PC-9 (cell line): ENCODE measurements at regions not wholly inside any gene's neighbourhood (a gene's known extent, or its start where the extent isn't known, plus 50 kb on each side); places are given as distances from the start of the nearest gene placed in this dataset.

Experiments used
- BruUV-seq: library from RNA; stranded (reverse); fragments of 400-500 nt; replicated peaks from 2 replicates; lab custom pipeline; 2021; lab: Mats Ljungman, UMichigan
- CTCF ChIA-PET: fragments of 300-600 bp; sonication (Branson Sonifier 250); formaldehyde crosslinking; loops from one replicate; lab custom pipeline; 2022; ENCODE audit warnings: antibody characterized with exemption; lab: Charles Lee
- POLR2A ChIA-PET: fragments of 300-600 bp; sonication (Branson Sonifier 250); formaldehyde crosslinking; loops from one replicate; lab custom pipeline; 2022; ENCODE audit warnings: antibody characterized with exemption; ENCODE audit not compliant: unreplicated experiment; lab: Charles Lee
- DNase-seq, 2 experiments: peaks; one replicate each; pipeline versions ENCODE4 v3.0.0 to v3.0.0-alpha.2; 2015 to 2022; ENCODE audit warnings: mixed read lengths in 1 of 2
- H2AFZ ChIP-seq: fragments of 200-600 bp; sonication (generic); 2 replicates; pipeline ENCODE4 v1.8.1; 2017; ENCODE audit warnings: antibody characterized with exemption
- H3F3A ChIP-seq: fragments of 200-600 bp; sonication (generic); 2 replicates; pipeline ENCODE4 v1.8.1; 2017; ENCODE audit warnings: antibody characterized with exemption, mild to moderate bottlenecking, low read depth; ENCODE audit not compliant: insufficient read depth
- H3K27ac ChIP-seq: fragments of 200-600 bp; sonication (generic); 2 replicates; pipeline ENCODE4 v1.6.1; 2016; ENCODE audit warnings: mixed run types
- H3K27me3 ChIP-seq: fragments of 200-600 bp; sonication (generic); 2 replicates; pipeline ENCODE4 v1.6.1; 2016; ENCODE audit warnings: low read depth, mixed run types; ENCODE audit not compliant: insufficient read depth
- H3K36me3 ChIP-seq: fragments of 200-600 bp; sonication (generic); 2 replicates; pipeline ENCODE4 v1.6.1; 2016; ENCODE audit warnings: low read depth, mixed run types
- H3K4me1 ChIP-seq: fragments of 200-600 bp; sonication (generic); replicated peaks from 2 replicates; pipeline ENCODE4 v1.6.1; 2016; ENCODE audit warnings: mixed run types; ENCODE audit not compliant: insufficient read depth
- H3K4me2 ChIP-seq: fragments of 200-600 bp; sonication (generic); 2 replicates; pipeline ENCODE4 v1.6.1; 2017; ENCODE audit warnings: mixed run types
- H3K4me3 ChIP-seq: fragments of 200-600 bp; sonication (generic); 2 replicates; pipeline ENCODE4 v1.6.1; 2016; ENCODE audit warnings: mixed run types
- H3K79me2 ChIP-seq: fragments of 200-600 bp; sonication (generic); 2 replicates; pipeline ENCODE4 v1.6.1; 2017; ENCODE audit warnings: low read depth, mixed run types
- H3K9me2 ChIP-seq: fragments of 200-600 bp; sonication (generic); 2 replicates; pipeline ENCODE4 v1.8.1; 2017; ENCODE audit warnings: mild to moderate bottlenecking; ENCODE audit not compliant: insufficient read depth
- H3K9me3 ChIP-seq: fragments of 200-600 bp; sonication (generic); 2 replicates; pipeline ENCODE4 v1.8.1; 2016; ENCODE audit warnings: low read depth; ENCODE audit not compliant: insufficient read depth
- H4K20me1 ChIP-seq: fragments of 200-600 bp; sonication (generic); 2 replicates; pipeline ENCODE4 v1.8.1; 2017; ENCODE audit not compliant: insufficient read depth
- EZH2 ChIP-seq: fragments of 200-600 bp; sonication (generic); IDR thresholded peaks from 2 replicates; pipeline ENCODE4 v1.8.0; 2017; ENCODE audit warnings: antibody characterized with exemption, low read depth
- intact Hi-C: fragments of 100-400 bp; cut with micrococcal nuclease; formaldehyde crosslinking; loops from one replicate; pipeline ENCODE4 v1.10.0; 2022; ENCODE audit not compliant: unreplicated experiment
- TF ChIP-seq, protein P1 (sequence below): fragments of 200-600 bp; sonication (generic); conservative IDR thresholded peaks from 2 replicates; pipeline ENCODE4 v1.6.1; 2017; ENCODE audit warnings: mixed run types, antibody characterized with exemption, mild to moderate bottlenecking, moderate library complexity

DNA sequence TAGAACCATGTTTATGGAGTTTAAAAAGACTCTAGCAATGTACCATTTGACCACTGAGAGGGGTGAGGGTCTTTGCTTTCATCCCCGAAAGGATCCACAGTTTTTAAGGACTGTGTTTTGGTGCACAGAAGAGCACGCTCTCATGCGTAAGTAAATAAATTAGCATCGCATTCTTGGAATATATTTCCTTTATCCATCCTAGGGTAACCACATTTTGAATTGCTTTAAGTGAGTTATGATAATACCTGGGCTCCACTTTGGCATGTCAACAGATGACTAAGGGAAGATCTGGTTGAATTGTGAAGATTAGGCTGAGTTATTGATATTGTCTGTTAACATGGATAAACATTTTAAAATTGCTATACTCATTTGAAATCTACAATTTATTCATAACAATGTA lies 89.4 kb upstream of the EDIL3 start:
- Histone ChIP-seq H3K79me2 (no peaks in the 10 kb centered on the region), H4K20me1 (no peaks in the 10 kb centered on the region), H3K9me2 (no peaks in the 10 kb centered on the region), H2AFZ (no peak overlapping the region), H3K4me1 (no peaks in the 10 kb centered on the region), H3K27ac (no peak overlapping the region), H3K4me2 (no peak overlapping the region), H3K27me3 (no peaks in the 10 kb centered on the region), H3F3A (no peaks in the 10 kb centered on the region), H3K4me3 (no peak overlapping the region), H3K9me3 (no peaks in the 10 kb centered on the region), H3K36me3 (no peaks in the 10 kb centered on the region)
- ChIA-PET CTCF (no interaction called here), POLR2A (no interaction called here)
- no peak for TF ChIP-seq EZH2
- TF ChIP-seq, protein P1, sequence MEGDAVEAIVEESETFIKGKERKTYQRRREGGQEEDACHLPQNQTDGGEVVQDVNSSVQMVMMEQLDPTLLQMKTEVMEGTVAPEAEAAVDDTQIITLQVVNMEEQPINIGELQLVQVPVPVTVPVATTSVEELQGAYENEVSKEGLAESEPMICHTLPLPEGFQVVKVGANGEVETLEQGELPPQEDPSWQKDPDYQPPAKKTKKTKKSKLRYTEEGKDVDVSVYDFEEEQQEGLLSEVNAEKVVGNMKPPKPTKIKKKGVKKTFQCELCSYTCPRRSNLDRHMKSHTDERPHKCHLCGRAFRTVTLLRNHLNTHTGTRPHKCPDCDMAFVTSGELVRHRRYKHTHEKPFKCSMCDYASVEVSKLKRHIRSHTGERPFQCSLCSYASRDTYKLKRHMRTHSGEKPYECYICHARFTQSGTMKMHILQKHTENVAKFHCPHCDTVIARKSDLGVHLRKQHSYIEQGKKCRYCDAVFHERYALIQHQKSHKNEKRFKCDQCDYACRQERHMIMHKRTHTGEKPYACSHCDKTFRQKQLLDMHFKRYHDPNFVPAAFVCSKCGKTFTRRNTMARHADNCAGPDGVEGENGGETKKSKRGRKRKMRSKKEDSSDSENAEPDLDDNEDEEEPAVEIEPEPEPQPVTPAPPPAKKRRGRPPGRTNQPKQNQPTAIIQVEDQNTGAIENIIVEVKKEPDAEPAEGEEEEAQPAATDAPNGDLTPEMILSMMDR: no peak
- BruUV-seq: no TSS peak
- intact Hi-C loops: no loop called here
- DNase-seq: no peak

DNA sequence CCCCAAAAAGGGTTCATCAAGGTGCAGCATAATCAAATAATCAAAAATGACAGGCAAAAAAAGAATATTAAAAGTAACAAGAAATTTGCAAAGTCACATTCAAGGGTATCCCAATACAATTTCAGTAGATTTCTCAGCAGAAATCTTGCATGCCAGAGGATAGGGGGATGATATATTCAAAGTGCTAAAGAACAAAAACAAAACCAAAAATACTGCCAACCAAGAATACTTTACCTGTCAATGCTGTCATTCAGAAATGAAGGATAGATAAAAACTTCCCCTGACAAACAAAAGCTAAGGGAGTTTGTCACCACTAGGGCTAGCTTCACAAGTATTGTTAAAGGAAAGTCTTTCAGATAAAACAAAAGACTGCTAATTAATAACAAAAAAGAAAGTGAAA lies 68.7 kb upstream of the EDIL3 start:
- no peak for TF ChIP-seq EZH2
- TF ChIP-seq, protein P1: no peak
- H3K27ac ChIP-seq: no peak overlapping the region
- H3K9me2 ChIP-seq: no peaks in the 10 kb centered on the region; the same call in 1 of the 2 replicates
- H2AFZ ChIP-seq: no peak overlapping the region
- no peaks in the 10 kb centered on the region; the same call in 1 of the 2 replicates for H3K9me3 ChIP-seq
- H3K27me3 ChIP-seq: no peaks in the 10 kb centered on the region
- ChIA-PET CTCF (interaction anchor here (0.6 kb wide), 1 partner anchor 250 kb away, joined by 3 read pairs; no protein-coding TSS in a partner anchor), POLR2A (no interaction called here)
- DNase-seq: no peak
- H4K20me1 ChIP-seq: no peaks in the 10 kb centered on the region
- no peak overlapping the region for H3K4me2 ChIP-seq
- no TSS peak for BruUV-seq
- H3K79me2 ChIP-seq: no peaks in the 10 kb centered on the region
- intact Hi-C loops: no loop called here
- no peaks in the 10 kb centered on the region for H3F3A ChIP-seq
- H3K4me1 ChIP-seq: no peaks in the 10 kb centered on the region
- H3K4me3 ChIP-seq: no peak overlapping the region
- H3K36me3 ChIP-seq: no peaks in the 10 kb centered on the region

GRCh38 chr5:84450617-84451414 lies 66.1 kb upstream of the EDIL3 start:
- H3K79me2 ChIP-seq: no peaks in the 10 kb centered on the region
- no peaks in the 10 kb centered on the region; the same call in 1 of the 2 replicates for H3K9me3 ChIP-seq
- BruUV-seq: no TSS peak
- intact Hi-C loops: no loop called here
- no peaks in the 10 kb centered on the region for H3K4me1 ChIP-seq
- POLR2A ChIA-PET: interaction anchor here (0.6 kb wide), 1 partner anchor 745 kb away, joined by 3 read pairs; no protein-coding TSS in a partner anchor
- no peak overlapping the region for H3K4me2 ChIP-seq
- DNase-seq: no peak
- H3K27me3 ChIP-seq: no peaks in the 10 kb centered on the region
- TF ChIP-seq EZH2: no peak
- TF ChIP-seq, protein P1: peak; percentile 61
- no peak overlapping the region for H3K4me3 ChIP-seq
- no peaks in the 10 kb centered on the region for H3K36me3 ChIP-seq
- CTCF ChIA-PET: no interaction called here
- H4K20me1 ChIP-seq: no peaks in the 10 kb centered on the region
- no peaks in the 10 kb centered on the region for H3F3A ChIP-seq
- H3K9me2 ChIP-seq: no peaks in the 10 kb centered on the region; the same call in 1 of the 2 replicates
- no peak overlapping the region for H3K27ac ChIP-seq
- no peak overlapping the region for H2AFZ ChIP-seq
